ENCODE measurements at regions not wholly inside any gene's neighbourhood (a gene's known extent, or its start where the extent isn't known, plus 50 kb on each side); places are given as distances from the start of the nearest gene placed in this dataset.
"Not testable (repeated sequence)": the region's sequence is repeated elsewhere in the genome, so short reads cannot be mapped to it uniquely, and the experiment has no call there.

DNA sequence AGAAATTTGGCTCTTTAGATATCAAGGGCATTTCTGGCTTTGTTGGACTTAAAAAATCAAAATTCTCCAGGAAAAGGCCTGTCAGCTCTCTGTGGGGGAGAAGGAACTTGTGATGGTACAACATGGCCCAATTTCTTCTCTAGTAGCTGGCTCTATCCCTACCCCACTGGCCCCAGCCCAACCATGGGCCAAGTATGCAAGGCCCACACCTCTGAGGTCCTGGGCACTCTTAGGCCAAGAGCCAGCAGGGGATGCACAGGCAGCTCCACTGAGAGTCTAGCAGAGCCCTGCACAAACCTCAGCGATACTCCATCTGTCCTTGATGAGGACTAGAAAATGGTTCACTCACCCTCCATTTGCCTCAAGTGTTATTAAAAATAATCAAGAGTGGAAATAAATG, 261.2 kb downstream of the C7orf25 start:
- no peak overlapping the region for H3K27ac Mint-ChIP-seq (ENCODE audit: unreplicated experiment)
- H3K27me3 Mint-ChIP-seq (ENCODE audit: unreplicated experiment): no peaks in the 10 kb centered on the region
- TF ChIP-seq, protein P1, sequence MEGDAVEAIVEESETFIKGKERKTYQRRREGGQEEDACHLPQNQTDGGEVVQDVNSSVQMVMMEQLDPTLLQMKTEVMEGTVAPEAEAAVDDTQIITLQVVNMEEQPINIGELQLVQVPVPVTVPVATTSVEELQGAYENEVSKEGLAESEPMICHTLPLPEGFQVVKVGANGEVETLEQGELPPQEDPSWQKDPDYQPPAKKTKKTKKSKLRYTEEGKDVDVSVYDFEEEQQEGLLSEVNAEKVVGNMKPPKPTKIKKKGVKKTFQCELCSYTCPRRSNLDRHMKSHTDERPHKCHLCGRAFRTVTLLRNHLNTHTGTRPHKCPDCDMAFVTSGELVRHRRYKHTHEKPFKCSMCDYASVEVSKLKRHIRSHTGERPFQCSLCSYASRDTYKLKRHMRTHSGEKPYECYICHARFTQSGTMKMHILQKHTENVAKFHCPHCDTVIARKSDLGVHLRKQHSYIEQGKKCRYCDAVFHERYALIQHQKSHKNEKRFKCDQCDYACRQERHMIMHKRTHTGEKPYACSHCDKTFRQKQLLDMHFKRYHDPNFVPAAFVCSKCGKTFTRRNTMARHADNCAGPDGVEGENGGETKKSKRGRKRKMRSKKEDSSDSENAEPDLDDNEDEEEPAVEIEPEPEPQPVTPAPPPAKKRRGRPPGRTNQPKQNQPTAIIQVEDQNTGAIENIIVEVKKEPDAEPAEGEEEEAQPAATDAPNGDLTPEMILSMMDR (IDR thresholded peaks at IDR 0.05; ENCODE audit: partially characterized antibody, unreplicated experiment): no peak
- no peak for DNase-seq
- H3K36me3 Mint-ChIP-seq (ENCODE audit: unreplicated experiment): no peaks in the 10 kb centered on the region
- no peaks in the 10 kb centered on the region for H3K9me3 Mint-ChIP-seq (ENCODE audit: unreplicated experiment)
- H3K4me1 Mint-ChIP-seq (ENCODE audit: low read depth, unreplicated experiment): no peaks in the 10 kb centered on the region
- H3K4me3 Mint-ChIP-seq (ENCODE audit: unreplicated experiment): no peak overlapping the region

DNA sequence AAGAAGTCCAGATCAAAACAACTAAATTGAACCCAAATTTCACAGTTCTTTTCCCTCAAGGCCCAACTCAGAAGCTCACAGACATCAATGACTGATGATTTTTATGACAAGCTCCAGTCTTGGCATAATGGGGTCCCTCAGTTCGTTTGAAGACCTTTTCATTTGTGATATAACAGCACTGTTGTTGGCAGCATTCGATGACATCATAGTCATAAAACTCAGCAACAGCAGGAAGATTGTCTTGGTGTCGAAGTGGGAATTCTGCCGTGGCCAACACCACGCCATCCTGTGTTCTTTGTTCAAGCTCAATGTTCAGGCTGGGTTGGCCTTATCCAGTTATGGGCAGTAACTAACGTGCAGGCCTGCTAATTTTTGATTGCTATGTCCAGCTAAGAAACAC, 261.7 kb downstream of the C7orf25 start:
- Mint-ChIP-seq H3K36me3 (ENCODE audit: unreplicated experiment) (no peaks in the 10 kb centered on the region), H3K9me3 (ENCODE audit: unreplicated experiment) (no peaks in the 10 kb centered on the region), H3K4me1 (ENCODE audit: low read depth, unreplicated experiment) (no peaks in the 10 kb centered on the region), H3K27me3 (ENCODE audit: unreplicated experiment) (no peaks in the 10 kb centered on the region), H3K4me3 (ENCODE audit: unreplicated experiment) (no peak overlapping the region), H3K27ac (ENCODE audit: unreplicated experiment) (no peak overlapping the region)
- TF ChIP-seq, protein P1 (IDR thresholded peaks at IDR 0.05; ENCODE audit: partially characterized antibody, unreplicated experiment): no peak
- DNase-seq: no peak

DNA sequence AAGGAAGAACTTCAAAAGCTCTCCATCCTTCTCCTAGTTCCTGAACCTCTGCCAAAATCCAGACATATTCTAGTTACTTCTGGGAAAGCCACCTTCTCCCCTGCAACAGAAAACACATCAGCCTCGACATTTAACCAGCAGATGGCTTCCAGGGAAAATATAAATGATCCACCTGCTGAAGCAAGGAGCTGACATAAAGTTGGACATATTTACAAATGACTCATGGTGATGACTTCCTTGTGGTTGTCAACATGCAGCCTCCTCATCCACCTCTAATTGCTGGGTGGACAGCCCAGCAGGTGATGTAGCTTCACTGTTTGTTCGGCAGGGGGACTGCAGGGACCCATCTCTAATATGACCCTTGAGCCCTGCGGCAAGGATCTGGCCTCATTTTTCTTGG, 266.0 kb downstream of the C7orf25 start:
- Mint-ChIP-seq H3K4me3 (ENCODE audit: unreplicated experiment) (no peak overlapping the region), H3K4me1 (ENCODE audit: low read depth, unreplicated experiment) (no peaks in the 10 kb centered on the region), H3K27me3 (ENCODE audit: unreplicated experiment) (peaks cover 2% of the 10 kb centered on the region), H3K27ac (ENCODE audit: unreplicated experiment) (no peak overlapping the region), H3K36me3 (ENCODE audit: unreplicated experiment) (no peaks in the 10 kb centered on the region), H3K9me3 (ENCODE audit: unreplicated experiment) (no peaks in the 10 kb centered on the region)
- TF ChIP-seq, protein P1 (IDR thresholded peaks at IDR 0.05; ENCODE audit: partially characterized antibody, unreplicated experiment): no peak
- DNase-seq: no peak

DNA sequence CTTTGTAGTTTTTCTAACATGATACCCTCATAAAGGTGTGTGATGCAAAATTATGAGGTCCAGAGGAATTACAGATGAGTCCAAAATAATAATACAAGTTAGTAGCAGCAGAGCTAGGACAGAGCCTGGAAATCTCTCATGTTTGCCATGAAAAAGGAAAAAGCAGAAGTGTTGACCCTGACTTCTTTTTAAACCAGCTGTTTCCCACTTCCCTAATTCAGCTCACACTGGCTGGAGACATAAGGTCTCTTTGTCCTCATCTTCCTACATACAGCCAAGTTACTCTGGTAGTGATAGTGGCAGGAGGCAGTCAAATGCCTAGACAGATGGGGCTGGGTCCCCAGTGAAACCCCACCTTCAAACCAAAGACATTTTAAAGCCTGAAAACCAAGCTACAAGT, 269.2 kb downstream of the C7orf25 start:
- Mint-ChIP-seq H3K9me3 (ENCODE audit: unreplicated experiment) (no peaks in the 10 kb centered on the region), H3K27ac (ENCODE audit: unreplicated experiment) (no peak overlapping the region), H3K4me3 (ENCODE audit: unreplicated experiment) (no peak overlapping the region), H3K4me1 (ENCODE audit: low read depth, unreplicated experiment) (no peaks in the 10 kb centered on the region), H3K27me3 (ENCODE audit: unreplicated experiment) (peaks cover 2% of the 10 kb centered on the region), H3K36me3 (ENCODE audit: unreplicated experiment) (no peaks in the 10 kb centered on the region)
- TF ChIP-seq, protein P1 (IDR thresholded peaks at IDR 0.05; ENCODE audit: partially characterized antibody, unreplicated experiment): no peak
- no peak for DNase-seq

DNA sequence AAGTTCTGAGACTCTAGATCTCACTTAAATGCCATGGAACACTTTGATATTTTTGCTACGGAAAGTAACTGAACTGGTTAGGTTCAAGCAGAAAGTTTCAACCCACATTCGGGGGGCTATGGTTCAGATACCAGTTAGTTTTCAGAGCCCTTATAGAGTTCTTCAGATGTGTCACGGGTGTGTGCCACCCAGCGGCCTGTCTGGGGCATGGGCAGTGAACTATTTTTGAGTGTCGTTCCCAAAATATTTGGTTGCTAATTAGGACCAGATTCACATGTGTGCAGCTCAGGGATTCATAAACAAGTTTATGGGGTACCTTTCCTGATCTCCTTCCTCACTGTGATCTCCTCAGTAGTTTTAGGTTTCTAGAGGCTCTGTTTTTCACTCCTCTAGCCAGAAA, 271.9 kb downstream of the C7orf25 start:
- no peaks in the 10 kb centered on the region for H3K9me3 Mint-ChIP-seq (ENCODE audit: unreplicated experiment)
- DNase-seq: no peak
- TF ChIP-seq, protein P1 (IDR thresholded peaks at IDR 0.05; ENCODE audit: partially characterized antibody, unreplicated experiment): no peak
- H3K27ac Mint-ChIP-seq (ENCODE audit: unreplicated experiment): no peak overlapping the region
- H3K27me3 Mint-ChIP-seq (ENCODE audit: unreplicated experiment): peaks cover 2% of the 10 kb centered on the region
- H3K36me3 Mint-ChIP-seq (ENCODE audit: unreplicated experiment): no peaks in the 10 kb centered on the region
- no peaks in the 10 kb centered on the region for H3K4me1 Mint-ChIP-seq (ENCODE audit: low read depth, unreplicated experiment)
- no peak overlapping the region for H3K4me3 Mint-ChIP-seq (ENCODE audit: unreplicated experiment)

DNA sequence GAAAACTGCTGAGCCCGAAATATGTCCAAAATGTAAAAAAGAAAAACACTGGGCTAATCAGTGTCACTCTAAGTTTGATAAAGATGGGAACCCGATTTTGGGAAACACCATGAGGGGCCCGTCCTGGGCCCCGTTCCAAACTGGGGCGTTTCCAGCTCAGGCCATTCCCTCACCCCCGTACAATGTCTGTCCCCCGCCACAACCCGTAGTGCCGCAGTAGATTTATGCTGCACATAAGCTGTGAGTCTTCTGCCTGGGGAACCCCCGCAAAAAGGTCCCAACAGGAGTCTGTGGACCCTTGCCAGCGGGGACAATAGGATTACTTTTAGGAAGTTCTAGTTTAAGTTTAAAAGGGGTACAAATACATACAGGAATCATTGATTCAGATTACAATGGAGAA, 275.5 kb downstream of the C7orf25 start:
- H3K9me3 Mint-ChIP-seq (ENCODE audit: unreplicated experiment); H3K4me1 Mint-ChIP-seq (ENCODE audit: low read depth, unreplicated experiment); H3K4me3 Mint-ChIP-seq (ENCODE audit: unreplicated experiment); H3K36me3 Mint-ChIP-seq (ENCODE audit: unreplicated experiment); DNase-seq; H3K27ac Mint-ChIP-seq (ENCODE audit: unreplicated experiment); H3K27me3 Mint-ChIP-seq (ENCODE audit: unreplicated experiment): not testable (repeated sequence)
